CD14-positive monocyte (primary cell): ENCODE measurements at regions not wholly inside any gene's neighbourhood (a gene's known extent, or its start where the extent isn't known, plus 50 kb on each side); places are given as distances from the start of the nearest gene placed in this dataset.
A peak's percentile ranks its signal among the peaks of the same experiment; 100 is the strongest.

Experiments used
- DNase-seq, 3 donors: peaks; one replicate each; pipeline ENCODE4 v3.0.0-alpha.2; 2011 to 2022
- H2AFZ ChIP-seq: 2 replicates; pipeline ENCODE4 v1.6.0; 2012; ENCODE audit warnings: mild to moderate bottlenecking, low read depth, low read length, inconsistent platforms; ENCODE audit not compliant: insufficient read depth, poor library complexity, severe bottlenecking
- H3K27ac ChIP-seq, 2 donors: 1 replicate in 1 of 2; 2 replicates in 1 of 2; pipeline ENCODE4 v1.5.1; 2012 to 2013; ENCODE audit warnings: low read length in 2 of 2, control low read depth in 1 of 2, inconsistent platforms in 1 of 2, low read depth in 1 of 2, mild to moderate bottlenecking in 1 of 2
- H3K27me3 ChIP-seq, 2 donors: one replicate each; pipeline versions ENCODE4 v1.6.0 to v1.6.1; 2011 to 2013; ENCODE audit warnings: low read length in 2 of 2; ENCODE audit not compliant: control insufficient read depth in 2 of 2, insufficient read depth in 2 of 2
- H3K36me3 ChIP-seq, 2 donors: replicated peaks in 1 of 2; 1 replicate in 1 of 2; 2 replicates in 1 of 2; pipeline versions ENCODE4 v1.5.1 to v1.6.1; 2012 to 2013; ENCODE audit warnings: low read length in 2 of 2, control low read depth in 1 of 2, inconsistent platforms in 1 of 2, mild to moderate bottlenecking in 1 of 2; ENCODE audit not compliant: insufficient read depth in 2 of 2, control insufficient read depth in 1 of 2
- H3K4me1 ChIP-seq, 2 donors: 1 replicate in 1 of 2; 2 replicates in 1 of 2; pipeline versions ENCODE4 v1.5.1 to v1.6.1; 2012 to 2013; ENCODE audit warnings: low read length in 2 of 2, control low read depth in 1 of 2, inconsistent platforms in 1 of 2, mild to moderate bottlenecking in 1 of 2, moderate library complexity in 1 of 2; ENCODE audit not compliant: insufficient read depth in 2 of 2, control insufficient read depth in 1 of 2
- H3K4me2 ChIP-seq: replicated peaks from 2 replicates; pipeline ENCODE3; 2012; ENCODE audit warnings: low read length, moderate library complexity, mild to moderate bottlenecking; ENCODE audit not compliant: poor library complexity, severe bottlenecking; ENCODE audit errors: extremely low read depth
- H3K4me3 ChIP-seq, 3 experiments: fragments of 200-600 bp in 1 of 3; sonication (generic) in 1 of 3; replicated peaks in 1 of 3; 1 replicate in 2 of 3; 2 replicates in 1 of 3; pipeline ENCODE4 v1.5.1; 2011 to 2013; ENCODE audit warnings: low read length in 3 of 3, mild to moderate bottlenecking in 3 of 3, control low read depth in 2 of 3, low read depth in 2 of 3, inconsistent platforms in 1 of 3, moderate library complexity in 1 of 3
- H3K79me2 ChIP-seq: 2 replicates; pipeline ENCODE4 v1.6.0; 2012; ENCODE audit warnings: mild to moderate bottlenecking, control low read depth, inconsistent platforms, low read length, moderate library complexity; ENCODE audit not compliant: insufficient read depth
- H3K9ac ChIP-seq: 2 replicates; pipeline ENCODE4 v1.6.0; 2017; ENCODE audit warnings: low read length, mild to moderate bottlenecking; ENCODE audit not compliant: insufficient read depth, poor library complexity, severe bottlenecking
- H3K9me3 ChIP-seq, 2 donors: replicated peaks in 1 of 2; 1 replicate in 1 of 2; 2 replicates in 1 of 2; pipeline versions ENCODE4 v1.5.1 to v1.6.1; 2012 to 2013; ENCODE audit warnings: low read length in 2 of 2, control low read depth in 1 of 2; ENCODE audit not compliant: control insufficient read depth in 1 of 2, insufficient read depth in 1 of 2
- H4K20me1 ChIP-seq: 2 replicates; pipeline ENCODE4 v1.6.0; 2012; ENCODE audit warnings: mild to moderate bottlenecking, low read length, control low read depth, moderate library complexity; ENCODE audit not compliant: insufficient read depth
- H3K27ac Mint-ChIP-seq, 7 donors: one replicate each; pipeline ENCODE4 v1.8.0; 2020; ENCODE audit warnings: mild to moderate bottlenecking in 7 of 7, mixed read lengths in 7 of 7, moderate library complexity in 6 of 7, inconsistent platforms in 2 of 7
- H3K27me3 Mint-ChIP-seq, 3 donors: one replicate each; pipeline ENCODE4 v1.8.0; 2021 to 2022; ENCODE audit warnings: low read depth in 3 of 3, mild to moderate bottlenecking in 3 of 3, mixed read lengths in 3 of 3, moderate library complexity in 3 of 3, inconsistent platforms in 1 of 3
- H3K36me3 Mint-ChIP-seq, 2 donors: one replicate each; pipeline ENCODE4 v1.8.0; 2020; ENCODE audit warnings: mixed read lengths in 2 of 2, inconsistent platforms in 1 of 2, mild to moderate bottlenecking in 1 of 2
- H3K4me1 Mint-ChIP-seq: one replicate; pipeline ENCODE4 v1.8.0; 2020; ENCODE audit warnings: mild to moderate bottlenecking, mixed read lengths
- H3K4me3 Mint-ChIP-seq, 2 donors: one replicate each; pipeline ENCODE4 v1.8.0; 2020; ENCODE audit warnings: mild to moderate bottlenecking in 2 of 2, mixed read lengths in 2 of 2, moderate library complexity in 1 of 2
- H3K9me3 Mint-ChIP-seq, 7 donors: one replicate each; pipeline ENCODE4 v1.8.0; 2020 to 2022; ENCODE audit warnings: mixed read lengths in 7 of 7, mild to moderate bottlenecking in 6 of 7, moderate library complexity in 6 of 7, inconsistent platforms in 2 of 7
- CTCF ChIP-seq: fragments of 200-600 bp; IDR thresholded peaks from one replicate; pipeline ENCODE4 v1.8.0; 2022; ENCODE audit warnings: antibody characterized with exemption, mild to moderate bottlenecking
- WGBS: methylation state at CpG from one replicate; pipeline ENCODE4 v1.1.5; 2013; ENCODE audit warnings: missing lambda C conversion rate; ENCODE audit not compliant: insufficient coverage; 5-methylcytosine and 5-hydroxymethylcytosine counted together
- intact Hi-C, 2 donors: fragments of 100-400 bp; cut with micrococcal nuclease; formaldehyde crosslinking; loops; one replicate each; pipeline versions ENCODE4 v1.15.0 to v1.15.1; 2023

DNA sequence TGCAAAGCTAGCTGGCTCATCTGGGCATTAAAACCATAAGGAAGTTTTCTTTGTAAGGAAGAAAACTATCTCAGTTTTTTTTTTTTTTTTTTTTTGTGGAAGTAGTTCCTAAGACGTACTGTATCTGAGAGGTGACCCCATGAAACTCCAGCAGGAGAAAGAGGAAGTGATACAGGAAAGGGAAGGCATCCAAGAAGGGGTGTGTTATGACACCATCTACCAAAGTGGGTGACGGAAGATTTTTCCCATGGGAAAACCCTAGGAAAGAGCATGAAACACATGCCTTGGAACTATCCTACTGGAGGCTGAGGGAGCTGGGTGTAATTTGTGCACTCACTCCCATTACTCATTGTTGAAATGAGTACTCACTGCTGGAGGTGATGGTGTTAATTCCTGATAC lies 63.8 kb upstream of the ARHGAP20 start:
- intact Hi-C loops, result no loop called here
- no peaks in the 10 kb centered on the region for H3K27me3 ChIP-seq
- H3K36me3 Mint-ChIP-seq, result no peaks in the 10 kb centered on the region

DNA sequence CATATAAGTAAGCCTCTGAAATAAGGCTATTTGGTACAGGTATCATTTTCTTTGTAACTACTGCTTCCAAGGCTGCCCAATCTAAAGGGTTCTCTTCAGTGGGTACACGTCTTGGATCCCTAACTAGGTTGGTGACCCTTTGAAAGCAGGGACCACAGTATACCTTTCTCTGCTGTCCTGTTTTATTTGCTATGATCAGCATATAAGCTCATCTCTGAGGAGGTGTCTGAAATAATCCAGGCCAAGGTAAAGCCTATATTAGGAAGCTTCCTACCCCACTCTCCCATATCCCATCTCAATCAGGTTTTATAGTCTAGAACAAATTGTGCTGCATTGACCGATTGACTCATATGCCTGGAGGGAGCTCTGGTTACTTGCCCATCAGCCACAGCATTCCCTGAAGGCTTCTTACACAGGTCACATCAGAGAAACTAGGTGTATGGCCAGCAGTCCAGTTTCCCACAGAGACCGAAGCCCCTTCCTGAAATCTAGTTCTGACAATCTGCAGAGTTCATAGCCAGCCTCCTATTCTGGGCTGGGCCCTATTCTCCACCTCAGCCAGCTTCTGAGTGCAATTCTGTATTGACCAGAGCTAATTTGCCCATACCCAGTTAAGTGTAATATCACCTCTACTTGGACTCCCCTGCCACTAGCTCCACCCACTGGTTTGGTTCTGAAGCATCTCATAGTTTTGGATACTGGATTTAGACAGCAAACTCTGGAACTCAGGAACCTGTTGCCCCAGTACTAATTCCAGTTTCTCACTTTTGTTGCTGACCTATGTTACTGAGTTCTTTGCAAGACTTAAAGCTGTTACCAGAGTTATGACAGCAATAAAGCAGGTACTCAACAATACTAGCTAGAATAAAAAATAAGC lies 62.1 kb upstream of the ARHGAP20 start:
- intact Hi-C loops, result no loop called here
- WGBS, result 90% methylated on average over 2 of the region's 3 CpGs
- TF ChIP-seq CTCF, result no peak

More for the DNA sequence above, 63.8 kb upstream of the ARHGAP20 start:
- Histone ChIP-seq H3K36me3 (no peaks in the 10 kb centered on the region), H3K4me2 (no peak overlapping the region), H3K27ac (no peak overlapping the region), H3K9ac (no peak overlapping the region), H2AFZ (no peak overlapping the region), H3K4me3 (no peak overlapping the region), H3K79me2 (no peaks in the 10 kb centered on the region), H3K4me1 (peaks cover 19 to 31% of the 10 kb centered on the region in 2 donors), H4K20me1 (no peaks in the 10 kb centered on the region), H3K9me3 (peaks cover 0 to 5% of the 10 kb centered on the region in 2 donors)
- H3K4me3 Mint-ChIP-seq, result peak overlapping the region in 1 of 2 donors; percentile 46
- H3K27me3 Mint-ChIP-seq, result peaks cover 0 to 1% (median 0%) of the 10 kb centered on the region in 3 donors
- 0% methylated on average over 1 of the region's 2 CpGs for WGBS
- TF ChIP-seq CTCF, result no peak
- H3K9me3 Mint-ChIP-seq, result peaks cover 0 to 11% (median 0%) of the 10 kb centered on the region in 7 donors
- peak in 2 of 3 donors; percentile 21 to 70 for DNase-seq
- peak overlapping the region in 3 of 7 donors; percentile 31 to 42 (median 32) for H3K27ac Mint-ChIP-seq
- peaks cover 20% of the 10 kb centered on the region for H3K4me1 Mint-ChIP-seq

More for the DNA sequence above, 62.1 kb upstream of the ARHGAP20 start:
- Mint-ChIP-seq H3K9me3 (peaks cover 0 to 11% (median 0%) of the 10 kb centered on the region in 7 donors), H3K27me3 (peaks cover 0 to 1% (median 0%) of the 10 kb centered on the region in 3 donors), H3K36me3 (no peaks in the 10 kb centered on the region), H3K27ac (no peak overlapping the region), H3K4me1 (peaks cover 23% of the 10 kb centered on the region), H3K4me3 (no peak overlapping the region)
- Histone ChIP-seq H3K36me3 (no peaks in the 10 kb centered on the region), H3K4me1 (peaks cover 19 to 31% of the 10 kb centered on the region in 2 donors), H3K4me2 (no peak overlapping the region), H3K9ac (no peak overlapping the region), H4K20me1 (no peaks in the 10 kb centered on the region), H2AFZ (no peak overlapping the region), H3K27me3 (no peaks in the 10 kb centered on the region), H3K4me3 (no peak overlapping the region), H3K9me3 (peaks cover 0 to 5% of the 10 kb centered on the region in 2 donors), H3K79me2 (no peaks in the 10 kb centered on the region), H3K27ac (no peak overlapping the region)
- no peak for DNase-seq
